ENCODE measurements at regions not wholly inside any gene's neighbourhood (a gene's known extent, or its start where the extent isn't known, plus 50 kb on each side); places are given as distances from the start of the nearest gene placed in this dataset.
"Not testable (repeated sequence)": the region's sequence is repeated elsewhere in the genome, so short reads cannot be mapped to it uniquely, and the experiment has no call there.

DNA sequence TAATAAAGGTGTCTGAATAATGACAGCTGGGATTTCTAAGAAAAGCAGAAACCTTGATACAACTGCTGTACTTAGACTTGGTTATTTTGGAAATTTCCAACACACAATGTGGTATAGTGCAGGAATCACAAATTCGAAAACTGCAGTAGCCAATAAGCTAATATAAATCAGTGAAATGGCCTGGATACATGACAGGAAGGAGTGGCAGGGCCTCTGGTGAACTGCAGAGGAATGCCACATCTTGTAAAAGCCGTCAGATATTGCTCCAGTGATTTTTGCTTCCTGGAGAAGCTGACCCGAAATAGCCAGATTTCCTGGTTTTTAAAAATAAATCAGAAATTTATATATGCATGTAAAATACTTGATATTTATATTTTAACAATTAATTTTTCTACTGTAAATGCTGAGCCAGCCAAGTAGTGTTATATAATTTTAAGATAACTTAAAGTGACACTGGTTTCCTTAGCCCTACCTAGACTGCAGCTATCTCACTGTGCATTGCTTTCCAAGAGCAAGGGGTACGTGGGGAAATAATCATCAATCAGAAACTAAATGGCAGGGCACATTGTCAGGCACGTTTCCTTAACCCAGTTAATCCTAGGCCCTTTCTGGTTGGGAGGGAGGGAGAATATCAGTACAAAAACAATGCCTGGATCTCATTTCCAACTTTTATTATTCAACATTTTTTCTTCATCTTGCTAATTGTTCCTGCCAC lies 182.4 kb downstream of the RASEF start:
- no peak for FAIRE-seq

GRCh38 chr9:82882138-82882537 lies 180.8 kb downstream of the RASEF start:
- FAIRE-seq = no peak

GRCh38 chr9:82882748-82883147 lies 180.2 kb downstream of the RASEF start:
- no peak for FAIRE-seq

DNA sequence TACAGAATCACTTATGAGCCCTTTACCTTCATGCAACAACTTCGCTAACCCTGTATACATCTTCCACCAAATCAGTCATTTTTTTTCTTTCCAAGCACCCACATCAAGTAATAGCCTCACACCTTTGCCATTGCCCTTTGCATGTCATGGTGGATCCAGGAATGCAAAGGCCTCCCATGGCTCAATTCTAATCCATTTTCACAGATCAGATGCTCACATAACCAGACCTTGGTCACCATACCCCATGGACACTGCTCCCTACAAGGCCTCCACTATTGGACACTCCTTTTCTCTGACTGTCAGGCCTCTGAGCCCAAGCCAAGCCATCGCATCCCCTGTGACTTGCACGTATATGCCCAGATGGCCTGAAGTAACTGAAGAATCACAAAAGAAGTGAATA lies 179.5 kb downstream of the RASEF start:
- no peak for FAIRE-seq

GRCh38 chr9:82883974-82884373 lies 179.0 kb downstream of the RASEF start:
- not testable (repeated sequence) for FAIRE-seq

GRCh38 chr9:82890401-82890800 lies 172.5 kb downstream of the RASEF start:
- no peak for FAIRE-seq

DNA sequence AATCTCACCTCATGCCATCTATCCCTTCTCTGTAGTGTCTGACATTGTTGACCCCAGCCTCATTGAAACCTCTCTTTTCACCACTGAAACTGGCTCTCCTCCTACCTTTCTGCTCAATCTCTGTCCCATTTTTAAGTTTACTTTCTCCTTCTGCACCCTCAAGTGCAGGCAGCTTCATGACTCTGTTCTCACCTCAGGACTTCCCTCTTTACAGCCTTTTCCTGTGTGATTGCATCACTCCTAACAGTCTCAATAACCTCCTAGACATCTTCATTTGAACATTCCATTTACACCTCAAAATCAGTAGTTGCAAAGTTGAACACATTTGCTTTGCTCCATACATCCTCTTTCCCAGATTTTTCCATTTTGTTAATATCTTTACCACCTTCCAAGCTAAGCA lies 172.1 kb downstream of the RASEF start:
- no peak for FAIRE-seq

DNA sequence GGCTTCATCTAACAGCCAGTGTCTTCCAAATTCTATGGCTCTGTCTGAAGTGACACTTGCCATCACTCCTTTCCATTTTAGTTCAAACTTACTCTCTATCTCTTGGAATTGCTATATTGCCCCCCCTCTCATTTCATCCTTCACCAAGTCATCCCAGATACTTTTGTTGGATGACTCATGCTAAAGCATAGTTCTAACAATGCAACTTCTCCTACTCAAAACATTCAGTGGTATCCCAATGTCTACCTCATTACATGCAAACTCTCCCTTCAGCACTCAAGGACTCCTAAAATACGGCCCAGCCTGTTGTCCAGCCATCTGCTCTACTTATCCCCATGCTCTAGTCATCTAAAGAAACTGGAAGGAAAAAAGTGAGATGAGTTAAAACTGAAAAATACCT lies 171.6 kb downstream of the RASEF start:
- FAIRE-seq = no peak

- FAIRE-seq = no peak
Measured at GRCh38 chr9:82893549-82893948, 169.4 kb downstream of the RASEF start.

GRCh38 chr9:82894548-82894947 lies 168.4 kb downstream of the RASEF start:
- no peak for FAIRE-seq

DNA sequence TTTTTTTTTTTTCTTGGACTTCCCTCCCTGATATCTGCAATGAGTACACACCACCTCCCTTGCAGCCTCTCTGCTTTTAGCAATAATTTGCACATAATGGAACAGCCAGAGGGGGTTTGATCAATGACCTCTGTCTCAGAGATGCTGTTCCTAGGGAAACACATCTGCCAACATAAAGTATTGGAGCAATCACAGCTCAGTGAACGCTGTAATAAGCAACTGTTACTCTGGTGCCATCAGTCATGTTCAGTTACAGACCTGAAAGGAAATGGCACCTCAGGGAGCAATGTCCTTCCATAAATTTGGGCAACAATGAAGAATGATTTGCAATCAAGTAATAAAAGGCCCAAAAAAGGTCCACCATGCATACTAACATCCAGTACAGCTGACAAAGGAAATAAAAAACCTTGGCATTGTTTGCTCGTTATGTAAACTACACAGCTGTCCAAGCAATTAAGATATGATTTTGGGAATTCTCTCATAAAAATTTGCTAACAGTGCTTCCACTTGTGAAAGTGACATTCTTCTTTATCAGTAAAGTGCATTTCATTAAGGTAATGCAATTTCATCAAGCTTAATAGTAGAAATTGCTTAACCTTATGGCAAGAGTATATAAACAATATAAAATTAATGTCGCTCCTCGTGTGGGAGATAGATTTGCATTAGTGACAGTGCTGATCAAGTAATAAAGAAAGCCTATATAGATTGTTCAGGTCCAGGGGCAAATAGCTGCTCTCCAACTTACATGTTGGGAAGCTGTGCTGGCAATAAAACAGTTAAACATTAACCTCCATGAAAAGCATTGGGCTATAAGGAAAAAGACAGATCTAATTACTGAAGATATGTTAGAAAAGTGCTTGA lies 167.8 kb downstream of the RASEF start:
- FAIRE-seq = no peak

DNA sequence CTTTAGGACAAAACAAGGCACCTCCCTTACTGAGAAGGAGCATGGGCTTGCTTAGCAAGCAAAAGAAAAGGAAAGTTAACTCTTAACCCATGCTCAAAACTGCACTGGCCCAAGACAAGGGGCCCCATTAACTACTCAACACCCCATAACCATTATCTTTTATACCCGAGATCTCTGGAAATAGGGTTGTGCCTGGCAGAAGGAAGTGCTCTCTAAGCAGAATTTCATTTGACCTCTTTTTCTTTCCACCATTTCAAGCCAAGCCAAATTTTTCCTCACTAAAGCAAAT lies 167.2 kb downstream of the RASEF start:
- no peak for FAIRE-seq

GRCh38 chr9:82903503-82903902 lies 159.4 kb downstream of the RASEF start:
- FAIRE-seq = no peak

GRCh38 chr9:82911996-82912395 lies 150.9 kb downstream of the RASEF start:
- no peak for FAIRE-seq

- FAIRE-seq = no peak
Measured at GRCh38 chr9:82912645-82913044, 150.3 kb downstream of the RASEF start.

GRCh38 chr9:82916238-82916637 lies 146.7 kb downstream of the RASEF start:
- not testable (repeated sequence) for FAIRE-seq

DNA sequence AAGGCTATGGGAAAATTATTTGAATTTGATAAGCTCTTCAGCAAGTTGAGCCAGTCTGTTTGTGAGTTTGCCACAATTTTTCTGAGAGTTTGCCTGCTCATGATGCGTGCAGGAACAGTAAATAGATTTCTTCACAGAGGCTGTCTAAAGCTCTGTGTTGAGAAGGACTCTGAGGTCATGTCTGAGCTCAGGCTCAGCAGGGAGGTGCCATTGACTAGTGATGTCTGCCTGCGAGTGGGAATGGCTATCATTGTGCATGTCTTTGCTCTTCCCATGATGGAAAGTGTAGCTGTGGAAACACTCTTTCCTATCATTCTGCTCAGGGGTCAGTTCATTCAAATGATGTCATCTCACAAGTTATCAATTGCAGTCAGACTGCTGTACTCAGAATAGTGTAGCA lies 142.8 kb downstream of the RASEF start:
- FAIRE-seq = no peak

- FAIRE-seq = no peak
Measured at GRCh38 chr9:82922686-82923085, 140.3 kb downstream of the RASEF start.

- peak; percentile 27 for FAIRE-seq
Measured at GRCh38 chr9:82923092-82923911, 139.6 kb downstream of the RASEF start.

DNA sequence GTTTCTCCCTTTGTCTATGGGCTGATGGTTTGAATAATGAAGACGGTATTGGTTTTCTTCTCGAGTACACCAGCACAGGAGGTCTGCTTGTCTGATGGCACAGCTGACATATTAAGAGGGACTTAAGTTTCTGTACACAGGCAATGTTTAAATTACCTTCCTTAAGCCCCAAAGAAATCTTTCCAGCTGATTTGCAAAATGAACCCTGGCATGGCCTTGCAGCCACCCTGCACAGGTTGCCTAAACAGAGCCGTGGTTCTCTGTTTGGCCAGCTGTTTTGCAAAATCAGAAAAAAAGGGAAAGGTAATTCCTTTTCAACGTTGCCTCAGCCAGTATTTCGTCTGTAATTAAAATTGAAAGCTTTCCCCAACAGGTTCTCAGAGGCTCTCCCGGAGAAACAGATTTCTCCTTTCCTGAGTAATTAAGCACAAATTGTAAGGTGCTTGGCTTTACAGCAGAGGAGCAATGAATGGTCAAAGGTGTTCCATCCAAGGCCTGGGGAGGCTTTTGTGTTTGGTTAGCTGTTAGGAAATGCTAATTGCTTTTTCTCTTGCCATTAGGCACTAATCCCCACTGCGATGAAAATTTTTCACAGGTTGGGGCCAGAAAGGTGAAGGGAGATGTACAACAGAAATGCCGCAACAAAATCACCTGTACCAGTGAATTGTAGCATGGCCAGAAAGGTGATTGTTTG lies 138.9 kb downstream of the RASEF start:
- no peak for FAIRE-seq

All from islet of Langerhans (tissue), 1 donor.